H1 (cell line): ENCODE measurements at regions not wholly inside any gene's neighbourhood (a gene's known extent, or its start where the extent isn't known, plus 50 kb on each side); places are given as distances from the start of the nearest gene placed in this dataset.

Experiments
- CTCF ChIA-PET: fragments of 300-600 bp; sonication (Branson Sonifier 250); formaldehyde crosslinking; loops from one replicate; lab custom pipeline; 2021; ENCODE audit not compliant: partially characterized antibody; lab: Charles Lee
- POLR2A ChIA-PET: fragments of 300-600 bp; sonication (Branson Sonifier 250); formaldehyde crosslinking; loops from one replicate; lab custom pipeline; 2021; ENCODE audit warnings: inconsistent platforms; ENCODE audit not compliant: partially characterized antibody; lab: Charles Lee
- DNase-seq, 2 experiments: peaks; one replicate each; pipeline versions ENCODE4 v3.0.0 to v3.0.0-alpha.2; 2010 to 2022; ENCODE audit warnings: low spot score in 2 of 2, low read depth in 1 of 2, mixed read lengths in 1 of 2
- FAIRE-seq: peaks from 2 replicates; lab custom pipeline; 2011; peaks lifted over from hg19 to GRCh38; lab: Jason Lieb, UNC
- H2AFZ ChIP-seq: 2 replicates; pipeline ENCODE4 v1.8.1; 2012; ENCODE audit warnings: low read length, inconsistent platforms
- H2AK5ac ChIP-seq: 2 replicates; pipeline ENCODE4 v1.6.1; 2013; ENCODE audit warnings: low read depth, low read length
- H2BK120ac ChIP-seq: replicated peaks from 2 replicates; pipeline ENCODE3; 2013; ENCODE audit warnings: low read depth, low read length, inconsistent platforms
- H2BK12ac ChIP-seq: 2 replicates; pipeline ENCODE4 v1.6.1; 2013; ENCODE audit warnings: low read depth, low read length
- H2BK15ac ChIP-seq: 2 replicates; pipeline ENCODE4 v1.6.1; 2013; ENCODE audit warnings: low read length
- H2BK20ac ChIP-seq: 2 replicates; pipeline ENCODE4 v1.6.1; 2013; ENCODE audit warnings: low read length
- H2BK5ac ChIP-seq: 2 replicates; pipeline ENCODE4 v1.6.1; 2013; ENCODE audit warnings: low read depth, low read length
- H3K14ac ChIP-seq: 2 replicates; pipeline ENCODE4 v1.6.1; 2013; ENCODE audit warnings: inconsistent platforms; ENCODE audit not compliant: insufficient read length
- H3K18ac ChIP-seq: 2 replicates; pipeline ENCODE4 v1.6.1; 2013; ENCODE audit warnings: low read length; ENCODE audit errors: extremely low read depth
- H3K23ac ChIP-seq: 2 replicates; pipeline ENCODE4 v1.6.1; 2013; ENCODE audit warnings: inconsistent platforms; ENCODE audit not compliant: insufficient read length
- H3K23me2 ChIP-seq: 2 replicates; pipeline ENCODE4 v1.6.1; 2013; ENCODE audit warnings: low read depth, low read length
- H3K27ac ChIP-seq: 2 replicates; pipeline ENCODE4 v1.6.1; 2011; ENCODE audit warnings: low read depth, low read length, inconsistent platforms
- H3K27me3 ChIP-seq, 4 experiments: replicated peaks in 1 of 4; 1 replicate in 1 of 4; 2 replicates in 3 of 4; pipeline versions ENCODE4 v1.6.1 to v1.8.1; 2011 to 2013; ENCODE audit warnings: low read length in 3 of 4, mild to moderate bottlenecking in 3 of 4, inconsistent platforms in 2 of 4, mixed read lengths in 2 of 4, moderate library complexity in 1 of 4; ENCODE audit not compliant: control insufficient read depth in 3 of 4, insufficient read depth in 3 of 4; ENCODE audit errors: extremely low read depth in 1 of 4
- H3K36me3 ChIP-seq, 4 experiments: 2 replicates each; pipeline versions ENCODE4 v1.6.1 to v1.8.1; 2011 to 2013; ENCODE audit warnings: mild to moderate bottlenecking in 4 of 4, low read length in 3 of 4, moderate library complexity in 2 of 4, control low read depth in 1 of 4, inconsistent platforms in 1 of 4; ENCODE audit not compliant: insufficient read depth in 4 of 4, control insufficient read depth in 2 of 4
- H3K4ac ChIP-seq: replicated peaks from 2 replicates; pipeline ENCODE3; 2013; ENCODE audit warnings: low read length, low read depth, mixed read lengths, inconsistent platforms; ENCODE audit not compliant: insufficient read length
- H3K4me1 ChIP-seq, 4 experiments: replicated peaks in 1 of 4; 1 replicate in 1 of 4; 2 replicates in 3 of 4; pipeline versions ENCODE4 v1.6.1 to v1.8.1; 2011 to 2013; ENCODE audit warnings: low read length in 3 of 4, inconsistent platforms in 2 of 4, mixed read lengths in 1 of 4; ENCODE audit not compliant: insufficient read depth in 4 of 4, control insufficient read depth in 3 of 4
- H3K4me2 ChIP-seq, 2 experiments: 2 replicates each; pipeline versions ENCODE4 v1.6.1 to v1.8.1; 2011 to 2013; ENCODE audit warnings: low read depth in 2 of 2, low read length in 2 of 2, control low read depth in 1 of 2, inconsistent platforms in 1 of 2, mild to moderate bottlenecking in 1 of 2; ENCODE audit not compliant: insufficient read depth in 1 of 2
- H3K4me3 ChIP-seq, 4 experiments: fragments of 200-600, 300-600 bp in 1 of 4; sonication (generic), shearing (Covaris generic), sonication (Bioruptor Twin) in 1 of 4; 2 replicates each; pipeline versions ENCODE4 v1.5.1 to v1.8.1; 2011 to 2016; ENCODE audit warnings: low read length in 4 of 4, low read depth in 3 of 4, control low read depth in 2 of 4, inconsistent platforms in 2 of 4, mild to moderate bottlenecking in 2 of 4, mixed read lengths in 1 of 4, moderate library complexity in 1 of 4; ENCODE audit not compliant: insufficient read depth in 2 of 4; ENCODE audit errors: extremely low read depth in 1 of 4
- H3K56ac ChIP-seq: replicated peaks from 2 replicates; pipeline ENCODE3; 2013; ENCODE audit warnings: low read depth, mild to moderate bottlenecking, mixed read lengths, low read length, inconsistent platforms; ENCODE audit not compliant: insufficient read length
- H3K79me1 ChIP-seq: 2 replicates; pipeline ENCODE4 v1.6.1; 2013; ENCODE audit warnings: low read depth, low read length, control low read depth
- H3K79me2 ChIP-seq, 2 experiments: 2 replicates each; pipeline versions ENCODE4 v1.6.1 to v1.8.1; 2012 to 2013; ENCODE audit warnings: low read length in 2 of 2, mild to moderate bottlenecking in 2 of 2, inconsistent platforms in 1 of 2; ENCODE audit not compliant: insufficient read depth in 2 of 2, control insufficient read depth in 1 of 2
- H3K9ac ChIP-seq, 4 experiments: replicated peaks in 1 of 4; 1 replicate in 1 of 4; 2 replicates in 3 of 4; pipeline versions ENCODE4 v1.6.1 to v1.8.1; 2011 to 2013; ENCODE audit warnings: low read depth in 3 of 4, low read length in 3 of 4, control low read depth in 2 of 4, mild to moderate bottlenecking in 2 of 4, moderate library complexity in 2 of 4, inconsistent platforms in 1 of 4; ENCODE audit errors: extremely low read depth in 1 of 4
- H3K9me3 ChIP-seq, 2 experiments: 2 replicates each; pipeline versions ENCODE4 v1.6.1 to v1.8.1; 2012 to 2013; ENCODE audit warnings: mild to moderate bottlenecking in 2 of 2, moderate library complexity in 2 of 2, control low read depth in 1 of 2, inconsistent platforms in 1 of 2, low read depth in 1 of 2, low read length in 1 of 2, mixed read lengths in 1 of 2; ENCODE audit not compliant: insufficient read depth in 2 of 2
- H4K20me1 ChIP-seq, 2 experiments: replicated peaks in 1 of 2; 2 replicates each; pipeline versions ENCODE3 to v1.8.1; 2011 to 2013; ENCODE audit warnings: inconsistent platforms in 2 of 2, low read length in 2 of 2, mild to moderate bottlenecking in 1 of 2; ENCODE audit not compliant: insufficient read depth in 2 of 2, control insufficient read depth in 1 of 2
- H4K5ac ChIP-seq: 2 replicates; pipeline ENCODE4 v1.6.1; 2013; ENCODE audit warnings: low read length, low read depth, mixed read lengths, inconsistent platforms; ENCODE audit not compliant: insufficient read length
- H4K8ac ChIP-seq: 2 replicates; pipeline ENCODE4 v1.8.0; 2013; ENCODE audit warnings: mild to moderate bottlenecking, moderate library complexity, low read length, inconsistent platforms; ENCODE audit not compliant: insufficient read depth; ENCODE audit errors: extremely low read depth
- H4K91ac ChIP-seq: replicated peaks from 2 replicates; pipeline ENCODE3; 2013; ENCODE audit warnings: low read length, mixed read lengths, inconsistent platforms; ENCODE audit not compliant: insufficient read length
- BRCA1 ChIP-seq: IDR thresholded peaks from 2 replicates; pipeline ENCODE4 v1.6.1; 2012; ENCODE audit warnings: low read depth, low read length, improper control_type of control experiment
- JUN ChIP-seq: IDR thresholded peaks from 2 replicates; pipeline ENCODE4 v1.6.1; 2011; ENCODE audit warnings: low read depth, mild to moderate bottlenecking, improper control_type of control experiment, low read length
- KDM1A ChIP-seq: fragments of 200-600, 300-600 bp; sonication (generic); IDR thresholded peaks from 2 replicates; pipeline ENCODE4 v1.7.1; 2016; ENCODE audit warnings: mild to moderate bottlenecking, low read length, borderline replicate concordance
- KDM5A ChIP-seq: fragments of 200-600 bp; IDR thresholded peaks from 2 replicates; pipeline ENCODE4 v1.7.1; 2012; ENCODE audit warnings: mild to moderate bottlenecking, low read length, inconsistent platforms, mixed read lengths
- MAX ChIP-seq: IDR thresholded peaks from 2 replicates; pipeline ENCODE4 v1.6.1; 2012; ENCODE audit warnings: inconsistent platforms
- PHF8 ChIP-seq: fragments of 200-600 bp; sonication (generic); conservative IDR thresholded peaks from 2 replicates; pipeline ENCODE4 v1.7.1; 2012; ENCODE audit warnings: low read depth, mild to moderate bottlenecking, inconsistent platforms, low read length, moderate library complexity
- POLR2AphosphoS5 ChIP-seq: IDR thresholded peaks from 2 replicates; pipeline ENCODE4 v1.6.1; 2011; ENCODE audit warnings: low read depth, low read length
- POU5F1 ChIP-seq: IDR thresholded peaks from 2 replicates; pipeline ENCODE4 v1.6.1; 2011; ENCODE audit warnings: low read depth, mild to moderate bottlenecking, low read length, moderate library complexity
- RNF2 ChIP-seq: fragments of 200-900, 300-1000 bp; sonication (generic); IDR thresholded peaks from 2 replicates; pipeline ENCODE4 v1.7.1; 2016; ENCODE audit warnings: borderline replicate concordance, low read depth, mild to moderate bottlenecking, antibody characterized with exemption, low read length; ENCODE audit not compliant: poor library complexity, severe bottlenecking; ENCODE audit errors: missing control alignments
- SIRT6 ChIP-seq: IDR thresholded peaks from one replicate; pipeline ENCODE4 v1.7.1; 2012; ENCODE audit warnings: low read length, inconsistent platforms
- SP2 ChIP-seq: IDR thresholded peaks from 2 replicates; pipeline ENCODE4 v1.6.1; 2012; ENCODE audit warnings: mild to moderate bottlenecking, low read length, inconsistent platforms
- SP4 ChIP-seq: IDR thresholded peaks from 2 replicates; pipeline ENCODE4 v1.6.1; 2012; ENCODE audit warnings: low read length, inconsistent platforms
- TEAD4 ChIP-seq: IDR thresholded peaks from 2 replicates; pipeline ENCODE4 v1.6.1; 2012; ENCODE audit warnings: low read depth, low read length, inconsistent platforms, mixed read lengths
- YY1 ChIP-seq: IDR thresholded peaks from 2 replicates; pipeline ENCODE4 v1.6.1; 2011; ENCODE audit warnings: low read depth, mild to moderate bottlenecking, low read length
- TF ChIP-seq, protein P1 (sequence below), 3 experiments: IDR thresholded peaks; 1 replicate in 2 of 3; 2 replicates in 1 of 3; pipeline versions ENCODE4 v1.5.1 to v1.6.1; 2011; ENCODE audit warnings: low read length in 3 of 3, mild to moderate bottlenecking in 3 of 3, inconsistent platforms in 2 of 3, low read depth in 1 of 3, moderate library complexity in 1 of 3; ENCODE audit not compliant: insufficient read depth in 1 of 3; ENCODE audit errors: control extremely low read depth in 1 of 3

DNA sequence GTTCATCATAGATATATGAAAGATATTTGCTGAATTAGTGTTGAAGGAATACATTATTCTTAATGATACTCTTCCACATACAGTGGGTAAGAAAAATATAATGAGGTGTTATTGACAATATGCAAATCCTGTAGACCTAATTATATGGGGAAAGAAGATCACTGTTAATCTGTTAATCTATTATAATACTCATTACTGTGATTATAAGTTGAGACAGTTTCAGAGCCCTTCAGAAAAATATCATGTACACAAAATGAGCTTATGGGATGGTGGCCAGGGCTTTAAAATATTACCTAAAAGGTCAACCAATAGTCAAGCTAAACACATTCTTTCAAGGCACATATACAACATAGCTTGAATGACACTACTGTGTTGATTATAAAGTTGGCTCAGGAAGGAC, 163.5 kb downstream of the NOL4 start:
- no peaks in the 10 kb centered on the region for H3K79me2 ChIP-seq
- no peak overlapping the region for H4K91ac ChIP-seq
- FAIRE-seq = no peak
- H3K23ac ChIP-seq = no peak overlapping the region
- no peaks in the 10 kb centered on the region for H3K23me2 ChIP-seq
- CTCF ChIA-PET = no interaction called here
- H2BK15ac ChIP-seq = no peak overlapping the region
- H3K9me3 ChIP-seq = no peaks in the 10 kb centered on the region
- no peaks in the 10 kb centered on the region for H3K36me3 ChIP-seq
- no peaks in the 10 kb centered on the region for H3K79me1 ChIP-seq
- H4K5ac ChIP-seq = no peak overlapping the region
- H3K14ac ChIP-seq = no peak overlapping the region
- H3K27me3 ChIP-seq = no peaks in the 10 kb centered on the region
- no peaks in the 10 kb centered on the region for H3K4me1 ChIP-seq
- H3K9ac ChIP-seq = no peak overlapping the region
- no peak overlapping the region for H2AK5ac ChIP-seq
- DNase-seq = no peak
- H4K8ac ChIP-seq = no peak overlapping the region
- H2AFZ ChIP-seq = no peak overlapping the region
- no peak overlapping the region for H3K27ac ChIP-seq
- H2BK20ac ChIP-seq = no peak overlapping the region
- no peak overlapping the region for H2BK120ac ChIP-seq
- H3K56ac ChIP-seq = no peak overlapping the region
- H4K20me1 ChIP-seq = no peaks in the 10 kb centered on the region
- no peak overlapping the region for H3K18ac ChIP-seq
- H3K4me3 ChIP-seq = no peak overlapping the region
- POLR2A ChIA-PET = no interaction called here
- no peak overlapping the region for H3K4me2 ChIP-seq
- H3K4ac ChIP-seq = no peak overlapping the region
- H2BK5ac ChIP-seq = no peak overlapping the region
- H2BK12ac ChIP-seq = no peak overlapping the region
- TF ChIP-seq SIRT6 = no peak
- TF ChIP-seq YY1 = no peak
- TF ChIP-seq POU5F1 = no peak
- no peak for TF ChIP-seq BRCA1
- TF ChIP-seq, protein P1, sequence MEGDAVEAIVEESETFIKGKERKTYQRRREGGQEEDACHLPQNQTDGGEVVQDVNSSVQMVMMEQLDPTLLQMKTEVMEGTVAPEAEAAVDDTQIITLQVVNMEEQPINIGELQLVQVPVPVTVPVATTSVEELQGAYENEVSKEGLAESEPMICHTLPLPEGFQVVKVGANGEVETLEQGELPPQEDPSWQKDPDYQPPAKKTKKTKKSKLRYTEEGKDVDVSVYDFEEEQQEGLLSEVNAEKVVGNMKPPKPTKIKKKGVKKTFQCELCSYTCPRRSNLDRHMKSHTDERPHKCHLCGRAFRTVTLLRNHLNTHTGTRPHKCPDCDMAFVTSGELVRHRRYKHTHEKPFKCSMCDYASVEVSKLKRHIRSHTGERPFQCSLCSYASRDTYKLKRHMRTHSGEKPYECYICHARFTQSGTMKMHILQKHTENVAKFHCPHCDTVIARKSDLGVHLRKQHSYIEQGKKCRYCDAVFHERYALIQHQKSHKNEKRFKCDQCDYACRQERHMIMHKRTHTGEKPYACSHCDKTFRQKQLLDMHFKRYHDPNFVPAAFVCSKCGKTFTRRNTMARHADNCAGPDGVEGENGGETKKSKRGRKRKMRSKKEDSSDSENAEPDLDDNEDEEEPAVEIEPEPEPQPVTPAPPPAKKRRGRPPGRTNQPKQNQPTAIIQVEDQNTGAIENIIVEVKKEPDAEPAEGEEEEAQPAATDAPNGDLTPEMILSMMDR (IDR thresholded peaks at IDR 0.05; ENCODE audit: control extremely low read depth in 1 of 3, insufficient read depth in 1 of 3, low read depth in 1 of 3, low read length in 3 of 3) = no peak
- TF ChIP-seq KDM5A = no peak
- TF ChIP-seq SP2 = no peak
- TF ChIP-seq JUN = no peak
- no peak for TF ChIP-seq KDM1A
- TF ChIP-seq POLR2AphosphoS5 = no peak
- TF ChIP-seq MAX = no peak
- TF ChIP-seq RNF2 = no peak
- TF ChIP-seq PHF8 = no peak
- TF ChIP-seq TEAD4 = no peak
- TF ChIP-seq SP4 = no peak
